Trophoblast cell (in vitro differentiated cells and primary cell): ENCODE measurements at regions not wholly inside any gene's neighbourhood (a gene's known extent, or its start where the extent isn't known, plus 50 kb on each side); places are given as distances from the start of the nearest gene placed in this dataset.

Experiments
- DNase-seq, 2 donors: peaks; one replicate each; pipeline ENCODE4 v3.0.0-alpha.2; 2016
- H2AFZ ChIP-seq: 2 replicates; pipeline ENCODE4 v1.6.1; 2013; ENCODE audit warnings: low read length, moderate library complexity, mild to moderate bottlenecking; ENCODE audit not compliant: insufficient read depth, poor library complexity
- H2AK5ac ChIP-seq: 2 replicates; pipeline ENCODE4 v1.6.1; 2013; ENCODE audit warnings: mild to moderate bottlenecking, low read length
- H2BK120ac ChIP-seq: 2 replicates; pipeline ENCODE4 v1.6.1; 2013; ENCODE audit warnings: low read length, mild to moderate bottlenecking, moderate library complexity; ENCODE audit not compliant: insufficient read depth, poor library complexity
- H2BK12ac ChIP-seq: 2 replicates; pipeline ENCODE4 v1.6.1; 2013; ENCODE audit warnings: mild to moderate bottlenecking, low read length, moderate library complexity
- H2BK5ac ChIP-seq: 2 replicates; pipeline ENCODE4 v1.6.1; 2013; ENCODE audit warnings: low read length, low read depth, moderate library complexity, mild to moderate bottlenecking; ENCODE audit not compliant: poor library complexity
- H3K14ac ChIP-seq: 2 replicates; pipeline ENCODE4 v1.6.1; 2013; ENCODE audit warnings: mild to moderate bottlenecking, low read length
- H3K18ac ChIP-seq: 2 replicates; pipeline ENCODE4 v1.6.1; 2013; ENCODE audit warnings: mild to moderate bottlenecking, low read length
- H3K23ac ChIP-seq: 2 replicates; pipeline ENCODE4 v1.6.1; 2013; ENCODE audit warnings: low read length
- H3K27ac ChIP-seq: 2 replicates; pipeline ENCODE4 v1.5.1; 2013; ENCODE audit warnings: low read depth, mild to moderate bottlenecking, inconsistent platforms, low read length, moderate library complexity
- H3K27me3 ChIP-seq: 2 replicates; pipeline ENCODE4 v1.6.1; 2013; ENCODE audit warnings: inconsistent platforms, mild to moderate bottlenecking, low read length, moderate library complexity; ENCODE audit not compliant: insufficient read depth
- H3K36me3 ChIP-seq, 2 experiments: 1 replicate in 1 of 2; 2 replicates in 1 of 2; pipeline ENCODE4 v1.6.1; 2013; ENCODE audit warnings: low read length in 2 of 2, mild to moderate bottlenecking in 2 of 2, moderate library complexity in 1 of 2; ENCODE audit not compliant: insufficient read depth in 2 of 2, control insufficient read depth in 1 of 2
- H3K4ac ChIP-seq: 2 replicates; pipeline ENCODE4 v1.6.1; 2013; ENCODE audit warnings: low read depth, mild to moderate bottlenecking, low read length, moderate library complexity
- H3K4me1 ChIP-seq, 2 experiments: 1 replicate in 1 of 2; 2 replicates in 1 of 2; pipeline ENCODE4 v1.6.1; 2013; ENCODE audit warnings: low read length in 2 of 2, mild to moderate bottlenecking in 2 of 2, moderate library complexity in 1 of 2; ENCODE audit not compliant: insufficient read depth in 2 of 2, control insufficient read depth in 1 of 2
- H3K4me2 ChIP-seq: 2 replicates; pipeline ENCODE4 v1.6.1; 2013; ENCODE audit warnings: inconsistent platforms, mild to moderate bottlenecking, low read length, moderate library complexity
- H3K4me3 ChIP-seq: 2 replicates; pipeline ENCODE4 v1.5.1; 2013; ENCODE audit warnings: mild to moderate bottlenecking, low read depth, low read length, inconsistent platforms
- H3K79me1 ChIP-seq: one replicate; pipeline ENCODE4 v1.6.1; 2013; ENCODE audit warnings: low read length
- H3K79me2 ChIP-seq: 2 replicates; pipeline ENCODE4 v1.6.1; 2013; ENCODE audit warnings: low read length, mild to moderate bottlenecking; ENCODE audit not compliant: control insufficient read depth, insufficient read depth, poor library complexity
- H3K9ac ChIP-seq: 2 replicates; pipeline ENCODE4 v1.6.1; 2013; ENCODE audit warnings: mild to moderate bottlenecking, low read length
- H3K9me3 ChIP-seq: 2 replicates; pipeline ENCODE4 v1.6.1; 2013; ENCODE audit warnings: low read depth, mild to moderate bottlenecking, control low read depth, inconsistent platforms, low read length; ENCODE audit not compliant: insufficient read depth
- H4K12ac ChIP-seq: 2 replicates; pipeline ENCODE4 v1.6.1; 2013; ENCODE audit warnings: low read depth, mild to moderate bottlenecking, low read length, moderate library complexity
- H4K8ac ChIP-seq: 2 replicates; pipeline ENCODE4 v1.6.1; 2013; ENCODE audit warnings: low read depth, mild to moderate bottlenecking, low read length, moderate library complexity
- H4K91ac ChIP-seq: one replicate; pipeline ENCODE4 v1.6.1; 2013; ENCODE audit warnings: low read depth, mild to moderate bottlenecking, low read length, moderate library complexity
- WGBS: extraction: QIAGEN DNeasy Blood & Tissue Kit; methylation state at CpG from one replicate; pipeline ENCODE4 v1.1.7; 2013; ENCODE audit warnings: missing lambda C conversion rate; ENCODE audit not compliant: insufficient read length, insufficient coverage; ENCODE audit errors: extremely low coverage; 5-methylcytosine and 5-hydroxymethylcytosine counted together

DNA sequence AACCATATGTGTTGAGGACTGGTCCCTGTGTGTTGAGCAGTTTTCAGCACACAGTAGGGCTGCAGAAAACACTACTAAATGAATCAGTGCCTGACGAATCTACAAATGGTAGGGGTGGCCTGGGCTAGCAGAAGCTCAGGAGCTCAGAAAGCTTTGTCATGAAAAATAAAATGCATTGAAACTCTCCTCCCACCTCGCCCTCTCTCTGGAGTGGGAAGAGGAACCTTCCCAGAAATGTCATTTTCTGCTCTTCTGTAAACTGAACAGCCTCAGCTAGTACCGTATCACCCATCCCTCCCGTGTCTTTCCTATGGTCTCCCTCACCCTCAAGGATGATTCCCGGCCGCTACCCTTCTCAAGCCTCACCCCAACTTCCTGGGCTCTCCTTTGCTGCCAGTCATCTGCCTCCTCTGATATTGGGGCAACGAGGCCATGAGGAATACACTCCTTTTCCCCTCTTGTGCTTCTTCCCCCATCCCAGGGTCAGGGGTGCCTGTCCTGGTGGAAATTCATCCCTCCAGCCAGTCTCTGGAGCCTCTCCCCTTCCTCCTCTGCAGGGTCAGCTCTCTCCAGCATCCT lies 734.5 kb downstream of the PTPRU start:
- no peak overlapping the region for H4K8ac ChIP-seq

DNA sequence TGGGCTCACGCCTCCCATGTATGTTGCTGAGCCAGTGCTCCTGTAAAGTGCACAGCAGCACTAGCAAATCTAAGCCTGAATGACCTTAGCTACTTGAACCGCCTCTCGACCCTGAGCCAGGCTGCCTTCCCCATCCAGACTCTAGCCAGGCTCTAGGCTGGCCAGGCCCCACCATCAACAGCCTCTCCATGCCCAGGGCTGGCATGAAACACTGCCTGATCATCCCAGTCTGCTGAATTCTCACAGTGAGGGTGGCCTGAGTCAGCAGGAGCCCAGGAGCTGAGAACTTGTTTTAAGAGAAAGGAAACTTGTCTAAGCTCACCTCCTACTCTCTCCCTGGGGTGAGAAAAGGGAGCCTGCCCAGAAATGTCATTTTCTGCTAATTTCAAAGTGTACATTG lies 733.3 kb downstream of the PTPRU start:
- H3K27me3 ChIP-seq, result no peaks in the 10 kb centered on the region
- no peak overlapping the region for H4K12ac ChIP-seq
- H3K9me3 ChIP-seq, result peaks cover 6% of the 10 kb centered on the region
- H3K79me1 ChIP-seq, result no peaks in the 10 kb centered on the region
- no CpG with 5 or more reads among the region's 3 CpGs for WGBS
- no peak overlapping the region for H3K27ac ChIP-seq
- no peak overlapping the region for H3K4me2 ChIP-seq
- H3K23ac ChIP-seq, result no peak overlapping the region
- H3K36me3 ChIP-seq, result no peaks in the 10 kb centered on the region
- H3K14ac ChIP-seq, result no peak overlapping the region
- H3K79me2 ChIP-seq, result no peaks in the 10 kb centered on the region
- H3K18ac ChIP-seq, result no peak overlapping the region
- H2AK5ac ChIP-seq, result no peak overlapping the region
- no peak for DNase-seq
- no peak overlapping the region for H3K9ac ChIP-seq
- no peak overlapping the region for H2BK5ac ChIP-seq
- peaks cover 17 to 26% of the 10 kb centered on the region in 2 experiments for H3K4me1 ChIP-seq
- H4K8ac ChIP-seq, result no peak overlapping the region
- no peak overlapping the region for H2AFZ ChIP-seq
- no peak overlapping the region for H2BK12ac ChIP-seq
- no peak overlapping the region for H2BK120ac ChIP-seq
- H3K4me3 ChIP-seq, result no peak overlapping the region
- no peak overlapping the region for H3K4ac ChIP-seq
- no peak overlapping the region for H4K91ac ChIP-seq

More for the DNA sequence above, 734.5 kb downstream of the PTPRU start:
- H2BK12ac ChIP-seq, result no peak overlapping the region
- no peak overlapping the region for H3K4me2 ChIP-seq
- H3K36me3 ChIP-seq, result no peaks in the 10 kb centered on the region
- no peak overlapping the region for H2AK5ac ChIP-seq
- no peak overlapping the region for H3K23ac ChIP-seq
- H3K18ac ChIP-seq, result no peak overlapping the region
- H3K79me1 ChIP-seq, result peaks cover 1% of the 10 kb centered on the region
- H3K9me3 ChIP-seq, result peaks cover 6% of the 10 kb centered on the region
- no peak overlapping the region for H4K12ac ChIP-seq
- no peak overlapping the region for H3K9ac ChIP-seq
- H3K14ac ChIP-seq, result no peak overlapping the region
- H3K27ac ChIP-seq, result no peak overlapping the region
- no peak for DNase-seq
- H2BK120ac ChIP-seq, result no peak overlapping the region
- no peak overlapping the region for H3K4me3 ChIP-seq
- H2BK5ac ChIP-seq, result no peak overlapping the region
- WGBS, result no CpG with 5 or more reads among the region's 7 CpGs
- no peak overlapping the region for H4K91ac ChIP-seq
- peaks cover 20 to 26% of the 10 kb centered on the region in 2 experiments for H3K4me1 ChIP-seq
- no peaks in the 10 kb centered on the region for H3K79me2 ChIP-seq
- H2AFZ ChIP-seq, result no peak overlapping the region
- H3K4ac ChIP-seq, result no peak overlapping the region
- no peaks in the 10 kb centered on the region for H3K27me3 ChIP-seq

DNA sequence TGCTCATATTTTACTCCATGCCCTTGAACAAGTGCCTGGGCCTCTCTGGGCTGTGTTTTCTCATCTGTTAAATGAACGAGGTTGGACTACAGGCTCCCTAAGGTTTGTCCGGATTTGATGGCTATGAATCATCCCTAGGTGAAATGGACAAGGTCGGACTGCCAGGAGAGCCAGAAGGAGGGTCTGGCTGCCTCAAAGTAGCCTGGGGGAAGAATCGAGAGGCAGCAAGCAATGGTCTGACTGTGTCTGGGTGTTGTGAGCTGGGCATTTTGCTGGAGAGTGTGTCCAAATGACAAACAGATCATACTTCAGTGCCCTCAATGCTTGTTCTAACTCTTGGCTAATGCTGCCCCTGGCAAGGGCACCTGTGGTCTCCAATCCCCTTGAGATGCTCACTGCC lies 730.9 kb downstream of the PTPRU start:
- no peak overlapping the region for H3K14ac ChIP-seq
- no peak overlapping the region for H4K91ac ChIP-seq
- H3K27ac ChIP-seq, result no peak overlapping the region
- H3K9me3 ChIP-seq, result peaks cover 6% of the 10 kb centered on the region
- no peak overlapping the region for H3K4me3 ChIP-seq
- H2BK12ac ChIP-seq, result no peak overlapping the region
- H3K36me3 ChIP-seq, result no peaks in the 10 kb centered on the region
- no peak overlapping the region for H3K18ac ChIP-seq
- H2AFZ ChIP-seq, result no peak overlapping the region
- no peak overlapping the region for H3K4ac ChIP-seq
- peaks cover 8 to 15% of the 10 kb centered on the region in 2 experiments for H3K4me1 ChIP-seq
- WGBS, result no CpG with 5 or more reads among the region's 4 CpGs
- no peak overlapping the region for H2AK5ac ChIP-seq
- no peak for DNase-seq
- no peaks in the 10 kb centered on the region for H3K79me1 ChIP-seq
- no peak overlapping the region for H4K12ac ChIP-seq
- no peak overlapping the region for H3K23ac ChIP-seq
- H2BK120ac ChIP-seq, result no peak overlapping the region
- H3K4me2 ChIP-seq, result no peak overlapping the region
- no peak overlapping the region for H4K8ac ChIP-seq
- H2BK5ac ChIP-seq, result no peak overlapping the region
- H3K79me2 ChIP-seq, result no peaks in the 10 kb centered on the region
- no peaks in the 10 kb centered on the region for H3K27me3 ChIP-seq
- no peak overlapping the region for H3K9ac ChIP-seq

DNA sequence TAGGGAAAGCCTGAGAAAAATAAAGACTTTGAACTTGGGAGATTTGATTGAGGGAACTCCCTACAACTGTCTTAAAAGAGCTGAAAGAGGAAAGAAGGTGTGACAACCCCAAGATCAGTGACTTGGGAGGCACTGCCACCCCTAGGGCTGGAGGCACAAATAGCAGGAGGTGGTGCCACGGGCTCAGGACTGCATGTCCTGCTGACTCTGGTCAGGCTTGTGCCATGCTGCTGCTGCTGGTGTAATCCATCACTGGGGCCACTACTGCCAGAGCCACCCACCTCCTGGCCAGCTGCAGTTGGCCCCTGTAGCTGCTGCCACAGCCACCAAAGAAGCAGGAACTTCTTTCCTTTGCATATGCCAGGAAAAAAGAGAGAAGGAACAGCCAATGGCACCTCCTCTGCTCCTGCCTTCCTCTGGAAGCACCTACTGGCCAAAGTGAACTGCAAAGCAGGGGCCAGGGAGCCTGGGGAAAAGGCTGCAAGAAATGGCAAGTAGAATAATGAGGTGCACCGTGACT lies 730.3 kb downstream of the PTPRU start:
- Histone ChIP-seq H3K79me2 (no peaks in the 10 kb centered on the region), H3K14ac (no peak overlapping the region), H3K79me1 (no peaks in the 10 kb centered on the region), H2BK12ac (no peak overlapping the region), H3K9me3 (peaks cover 6% of the 10 kb centered on the region), H4K91ac (no peak overlapping the region), H3K9ac (no peak overlapping the region), H2BK5ac (no peak overlapping the region), H3K27ac (no peak overlapping the region), H2AFZ (no peak overlapping the region), H3K4me1 (peaks cover 8 to 15% of the 10 kb centered on the region in 2 experiments), H2AK5ac (no peak overlapping the region), H3K4ac (no peak overlapping the region), H3K27me3 (no peaks in the 10 kb centered on the region), H4K12ac (no peak overlapping the region), H3K18ac (no peak overlapping the region), H4K8ac (no peak overlapping the region), H3K4me3 (no peak overlapping the region), H3K4me2 (no peak overlapping the region), H3K23ac (no peak overlapping the region), H2BK120ac (no peak overlapping the region), H3K36me3 (no peaks in the 10 kb centered on the region)
- no peak for DNase-seq
- no CpG with 5 or more reads among the region's 2 CpGs for WGBS
